HL-60 (cell line): ENCODE measurements at regions not wholly inside any gene's neighbourhood (a gene's known extent, or its start where the extent isn't known, plus 50 kb on each side); places are given as distances from the start of the nearest gene placed in this dataset.

Experiments
- DNase-seq, 2 experiments: peaks; one replicate each; pipeline ENCODE4 v3.0.0-alpha.2; 2010 to 2020; ENCODE audit warnings: low read depth in 1 of 2, low spot score in 1 of 2
- H3K27ac ChIP-seq: fragments of 250-450 bp; sonication (Bioruptor Pico); replicated peaks from 2 replicates; pipeline ENCODE4 v1.5.1; 2020; ENCODE audit warnings: mild to moderate bottlenecking, moderate library complexity
- H3K27me3 ChIP-seq: fragments of 250-450 bp; sonication (Bioruptor Pico); 2 replicates; pipeline ENCODE4 v1.5.1; 2021; ENCODE audit warnings: mild to moderate bottlenecking, moderate library complexity; ENCODE audit not compliant: insufficient read depth, poor library complexity, severe bottlenecking
- H3K4me3 ChIP-seq: replicated peaks from 2 replicates; pipeline ENCODE4 v1.5.1; 2011; ENCODE audit warnings: mild to moderate bottlenecking, control low read depth, low read length; ENCODE audit not compliant: insufficient read depth
- GABPA ChIP-seq: IDR thresholded peaks from 2 replicates; pipeline ENCODE4 v1.6.1; 2012; ENCODE audit warnings: low read depth
- POLR2AphosphoS5 ChIP-seq: IDR thresholded peaks from 2 replicates; pipeline ENCODE4 v1.6.1; 2012; ENCODE audit warnings: low read depth
- SPI1 ChIP-seq: IDR thresholded peaks from 2 replicates; pipeline ENCODE4 v1.6.1; 2012; ENCODE audit warnings: low read depth, mild to moderate bottlenecking, borderline replicate concordance
- TF ChIP-seq, protein P1 (sequence below): IDR thresholded peaks from 2 replicates; pipeline ENCODE4 v1.6.1; 2012; ENCODE audit warnings: low read depth; ENCODE audit not compliant: insufficient replicate concordance
- TF ChIP-seq, protein P2 (sequence below): IDR thresholded peaks from one replicate; pipeline ENCODE4 v1.5.1; 2011; ENCODE audit warnings: low read length, control low read depth, inconsistent platforms; ENCODE audit not compliant: insufficient read depth

DNA sequence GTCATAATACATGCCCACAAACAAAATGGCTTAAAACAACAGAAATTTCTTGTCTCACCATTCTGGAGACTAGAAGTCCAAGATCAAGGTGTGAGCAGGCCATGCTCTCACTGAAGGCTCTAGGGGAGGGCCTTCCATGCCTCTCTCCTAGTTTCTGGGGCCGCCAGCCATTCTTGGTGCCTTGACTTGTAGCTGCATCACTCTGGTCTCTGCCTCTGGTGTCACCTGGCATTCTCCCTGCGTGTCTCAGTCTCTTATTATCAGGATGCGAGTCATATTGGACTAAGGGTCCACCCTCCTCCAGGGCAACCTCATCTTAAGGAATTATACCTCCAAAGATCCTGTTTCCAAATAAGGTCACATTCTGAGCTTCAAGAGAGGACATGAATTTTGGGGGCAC, 76.1 kb downstream of the KCNF1 start:
- Histone ChIP-seq H3K27me3 (no peaks in the 10 kb centered on the region), H3K4me3 (no peak overlapping the region), H3K27ac (no peak overlapping the region)
- TF ChIP-seq, protein P1, sequence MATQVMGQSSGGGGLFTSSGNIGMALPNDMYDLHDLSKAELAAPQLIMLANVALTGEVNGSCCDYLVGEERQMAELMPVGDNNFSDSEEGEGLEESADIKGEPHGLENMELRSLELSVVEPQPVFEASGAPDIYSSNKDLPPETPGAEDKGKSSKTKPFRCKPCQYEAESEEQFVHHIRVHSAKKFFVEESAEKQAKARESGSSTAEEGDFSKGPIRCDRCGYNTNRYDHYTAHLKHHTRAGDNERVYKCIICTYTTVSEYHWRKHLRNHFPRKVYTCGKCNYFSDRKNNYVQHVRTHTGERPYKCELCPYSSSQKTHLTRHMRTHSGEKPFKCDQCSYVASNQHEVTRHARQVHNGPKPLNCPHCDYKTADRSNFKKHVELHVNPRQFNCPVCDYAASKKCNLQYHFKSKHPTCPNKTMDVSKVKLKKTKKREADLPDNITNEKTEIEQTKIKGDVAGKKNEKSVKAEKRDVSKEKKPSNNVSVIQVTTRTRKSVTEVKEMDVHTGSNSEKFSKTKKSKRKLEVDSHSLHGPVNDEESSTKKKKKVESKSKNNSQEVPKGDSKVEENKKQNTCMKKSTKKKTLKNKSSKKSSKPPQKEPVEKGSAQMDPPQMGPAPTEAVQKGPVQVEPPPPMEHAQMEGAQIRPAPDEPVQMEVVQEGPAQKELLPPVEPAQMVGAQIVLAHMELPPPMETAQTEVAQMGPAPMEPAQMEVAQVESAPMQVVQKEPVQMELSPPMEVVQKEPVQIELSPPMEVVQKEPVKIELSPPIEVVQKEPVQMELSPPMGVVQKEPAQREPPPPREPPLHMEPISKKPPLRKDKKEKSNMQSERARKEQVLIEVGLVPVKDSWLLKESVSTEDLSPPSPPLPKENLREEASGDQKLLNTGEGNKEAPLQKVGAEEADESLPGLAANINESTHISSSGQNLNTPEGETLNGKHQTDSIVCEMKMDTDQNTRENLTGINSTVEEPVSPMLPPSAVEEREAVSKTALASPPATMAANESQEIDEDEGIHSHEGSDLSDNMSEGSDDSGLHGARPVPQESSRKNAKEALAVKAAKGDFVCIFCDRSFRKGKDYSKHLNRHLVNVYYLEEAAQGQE = no peak
- TF ChIP-seq SPI1 (no peak), POLR2AphosphoS5 (no peak), GABPA (no peak)
- TF ChIP-seq, protein P2, sequence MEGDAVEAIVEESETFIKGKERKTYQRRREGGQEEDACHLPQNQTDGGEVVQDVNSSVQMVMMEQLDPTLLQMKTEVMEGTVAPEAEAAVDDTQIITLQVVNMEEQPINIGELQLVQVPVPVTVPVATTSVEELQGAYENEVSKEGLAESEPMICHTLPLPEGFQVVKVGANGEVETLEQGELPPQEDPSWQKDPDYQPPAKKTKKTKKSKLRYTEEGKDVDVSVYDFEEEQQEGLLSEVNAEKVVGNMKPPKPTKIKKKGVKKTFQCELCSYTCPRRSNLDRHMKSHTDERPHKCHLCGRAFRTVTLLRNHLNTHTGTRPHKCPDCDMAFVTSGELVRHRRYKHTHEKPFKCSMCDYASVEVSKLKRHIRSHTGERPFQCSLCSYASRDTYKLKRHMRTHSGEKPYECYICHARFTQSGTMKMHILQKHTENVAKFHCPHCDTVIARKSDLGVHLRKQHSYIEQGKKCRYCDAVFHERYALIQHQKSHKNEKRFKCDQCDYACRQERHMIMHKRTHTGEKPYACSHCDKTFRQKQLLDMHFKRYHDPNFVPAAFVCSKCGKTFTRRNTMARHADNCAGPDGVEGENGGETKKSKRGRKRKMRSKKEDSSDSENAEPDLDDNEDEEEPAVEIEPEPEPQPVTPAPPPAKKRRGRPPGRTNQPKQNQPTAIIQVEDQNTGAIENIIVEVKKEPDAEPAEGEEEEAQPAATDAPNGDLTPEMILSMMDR = no peak
- DNase-seq = no peak

DNA sequence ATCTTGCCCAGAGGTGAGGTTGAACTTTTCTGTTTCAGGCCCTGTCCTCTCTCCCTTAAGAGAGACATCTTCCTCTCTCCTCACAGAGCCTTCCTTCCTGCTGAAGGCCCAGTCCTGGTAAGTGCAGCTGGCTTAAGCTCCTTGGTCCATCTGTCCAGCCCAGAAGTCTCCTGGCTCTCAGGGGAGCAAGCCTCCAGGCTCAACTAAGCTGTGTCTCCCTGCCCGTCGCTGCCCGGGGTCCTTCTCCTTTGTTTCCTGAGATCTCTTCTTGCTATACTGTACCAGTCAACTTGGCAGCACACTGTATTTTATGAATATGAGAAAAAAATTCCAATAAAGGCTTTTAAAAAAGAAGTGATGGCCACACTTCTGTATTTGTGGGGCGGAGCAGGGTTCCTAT, 77.4 kb downstream of the KCNF1 start:
- H3K4me3 ChIP-seq = no peak overlapping the region
- DNase-seq = no peak
- no peaks in the 10 kb centered on the region for H3K27me3 ChIP-seq
- TF ChIP-seq SPI1 = no peak
- no peak for TF ChIP-seq GABPA
- TF ChIP-seq POLR2AphosphoS5 = no peak
- TF ChIP-seq, protein P2 = no peak
- TF ChIP-seq, protein P1 = no peak
- H3K27ac ChIP-seq = no peak overlapping the region

DNA sequence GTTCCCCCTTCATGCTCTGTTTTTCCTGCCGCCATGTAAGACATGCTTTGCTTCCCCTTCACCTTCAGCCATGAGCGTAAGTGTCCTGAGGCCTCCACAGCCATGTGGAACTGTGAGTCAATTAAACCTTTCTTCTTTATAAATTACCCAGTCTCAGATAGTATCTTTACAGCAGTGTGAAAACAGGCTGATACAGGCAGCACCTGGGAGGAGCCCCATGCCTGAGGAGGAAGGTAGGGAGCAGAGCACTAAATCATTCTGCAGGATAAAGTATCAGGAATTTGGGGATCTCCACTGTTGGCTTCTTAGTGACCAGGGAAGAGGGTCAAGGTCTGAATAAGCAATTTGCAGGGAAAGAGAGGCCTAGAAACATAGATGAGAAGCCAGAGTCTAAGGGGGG, 78.0 kb downstream of the KCNF1 start:
- H3K27ac ChIP-seq = no peak overlapping the region
- DNase-seq = no peak
- TF ChIP-seq POLR2AphosphoS5 = no peak
- TF ChIP-seq, protein P2 = no peak
- no peak for TF ChIP-seq GABPA
- TF ChIP-seq, protein P1 = no peak
- no peak for TF ChIP-seq SPI1
- no peaks in the 10 kb centered on the region for H3K27me3 ChIP-seq
- no peak overlapping the region for H3K4me3 ChIP-seq
